PC-9 (cell line): ENCODE measurements at regions not wholly inside any gene's neighbourhood (a gene's known extent, or its start where the extent isn't known, plus 50 kb on each side); places are given as distances from the start of the nearest gene placed in this dataset.

Experiments used
- BruUV-seq: library from RNA; stranded (reverse); fragments of 400-500 nt; replicated peaks from 2 replicates; lab custom pipeline; 2021; lab: Mats Ljungman, UMichigan
- CTCF ChIA-PET: fragments of 300-600 bp; sonication (Branson Sonifier 250); formaldehyde crosslinking; loops from one replicate; lab custom pipeline; 2022; ENCODE audit warnings: antibody characterized with exemption; lab: Charles Lee
- POLR2A ChIA-PET: fragments of 300-600 bp; sonication (Branson Sonifier 250); formaldehyde crosslinking; loops from one replicate; lab custom pipeline; 2022; ENCODE audit warnings: antibody characterized with exemption; ENCODE audit not compliant: unreplicated experiment; lab: Charles Lee
- DNase-seq, 2 experiments: peaks; one replicate each; pipeline versions ENCODE4 v3.0.0 to v3.0.0-alpha.2; 2015 to 2022; ENCODE audit warnings: mixed read lengths in 1 of 2
- H2AFZ ChIP-seq: fragments of 200-600 bp; sonication (generic); 2 replicates; pipeline ENCODE4 v1.8.1; 2017; ENCODE audit warnings: antibody characterized with exemption
- H3F3A ChIP-seq: fragments of 200-600 bp; sonication (generic); 2 replicates; pipeline ENCODE4 v1.8.1; 2017; ENCODE audit warnings: antibody characterized with exemption, mild to moderate bottlenecking, low read depth; ENCODE audit not compliant: insufficient read depth
- H3K27ac ChIP-seq: fragments of 200-600 bp; sonication (generic); 2 replicates; pipeline ENCODE4 v1.6.1; 2016; ENCODE audit warnings: mixed run types
- H3K27me3 ChIP-seq: fragments of 200-600 bp; sonication (generic); 2 replicates; pipeline ENCODE4 v1.6.1; 2016; ENCODE audit warnings: low read depth, mixed run types; ENCODE audit not compliant: insufficient read depth
- H3K36me3 ChIP-seq: fragments of 200-600 bp; sonication (generic); 2 replicates; pipeline ENCODE4 v1.6.1; 2016; ENCODE audit warnings: low read depth, mixed run types
- H3K4me1 ChIP-seq: fragments of 200-600 bp; sonication (generic); replicated peaks from 2 replicates; pipeline ENCODE4 v1.6.1; 2016; ENCODE audit warnings: mixed run types; ENCODE audit not compliant: insufficient read depth
- H3K4me2 ChIP-seq: fragments of 200-600 bp; sonication (generic); 2 replicates; pipeline ENCODE4 v1.6.1; 2017; ENCODE audit warnings: mixed run types
- H3K4me3 ChIP-seq: fragments of 200-600 bp; sonication (generic); 2 replicates; pipeline ENCODE4 v1.6.1; 2016; ENCODE audit warnings: mixed run types
- H3K79me2 ChIP-seq: fragments of 200-600 bp; sonication (generic); 2 replicates; pipeline ENCODE4 v1.6.1; 2017; ENCODE audit warnings: low read depth, mixed run types
- H3K9me2 ChIP-seq: fragments of 200-600 bp; sonication (generic); 2 replicates; pipeline ENCODE4 v1.8.1; 2017; ENCODE audit warnings: mild to moderate bottlenecking; ENCODE audit not compliant: insufficient read depth
- H3K9me3 ChIP-seq: fragments of 200-600 bp; sonication (generic); 2 replicates; pipeline ENCODE4 v1.8.1; 2016; ENCODE audit warnings: low read depth; ENCODE audit not compliant: insufficient read depth
- H4K20me1 ChIP-seq: fragments of 200-600 bp; sonication (generic); 2 replicates; pipeline ENCODE4 v1.8.1; 2017; ENCODE audit not compliant: insufficient read depth
- EZH2 ChIP-seq: fragments of 200-600 bp; sonication (generic); IDR thresholded peaks from 2 replicates; pipeline ENCODE4 v1.8.0; 2017; ENCODE audit warnings: antibody characterized with exemption, low read depth
- intact Hi-C: fragments of 100-400 bp; cut with micrococcal nuclease; formaldehyde crosslinking; loops from one replicate; pipeline ENCODE4 v1.10.0; 2022; ENCODE audit not compliant: unreplicated experiment
- TF ChIP-seq, protein P1 (sequence below): fragments of 200-600 bp; sonication (generic); conservative IDR thresholded peaks from 2 replicates; pipeline ENCODE4 v1.6.1; 2017; ENCODE audit warnings: mixed run types, antibody characterized with exemption, mild to moderate bottlenecking, moderate library complexity

DNA sequence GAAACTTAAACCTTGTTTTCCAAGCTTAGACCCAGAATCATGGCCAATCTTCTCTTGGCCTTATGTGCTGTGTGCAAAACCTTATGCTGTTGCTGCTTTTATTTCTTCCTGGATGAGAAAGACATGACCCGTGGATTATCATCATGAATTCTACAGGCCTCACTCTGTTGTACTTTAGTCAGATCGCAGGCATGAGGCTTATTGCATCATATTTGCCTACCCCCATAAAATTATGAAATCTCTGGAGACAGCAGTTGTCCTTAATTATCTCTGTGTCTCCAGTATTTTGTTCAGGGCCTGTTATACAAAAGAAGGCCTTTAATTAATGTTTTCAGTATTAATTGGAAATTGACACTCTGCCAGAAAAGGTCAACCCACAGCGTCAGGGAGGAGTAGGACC, 71.6 kb downstream of the PLCE1 start:
- BruUV-seq: no TSS peak
- 0 out of 2 replicates have a peak, but pooled peaks cover 6% of the 10 kb centered on the region for H3F3A ChIP-seq
- no peaks in the 10 kb centered on the region for H3K36me3 ChIP-seq
- H3K27ac ChIP-seq: no peak overlapping the region
- no peak overlapping the region for H3K4me3 ChIP-seq
- intact Hi-C loops: loop anchor here (5.0 kb wide), 1 partner anchor 382 kb away; no protein-coding TSS in a partner anchor
- H3K27me3 ChIP-seq: no peaks in the 10 kb centered on the region
- no peaks in the 10 kb centered on the region for H3K4me1 ChIP-seq
- H3K9me3 ChIP-seq: no peaks in the 10 kb centered on the region
- H4K20me1 ChIP-seq: no peaks in the 10 kb centered on the region
- H3K9me2 ChIP-seq: no peaks in the 10 kb centered on the region
- no peak overlapping the region for H3K4me2 ChIP-seq
- H2AFZ ChIP-seq: no peak overlapping the region
- TF ChIP-seq, protein P1, sequence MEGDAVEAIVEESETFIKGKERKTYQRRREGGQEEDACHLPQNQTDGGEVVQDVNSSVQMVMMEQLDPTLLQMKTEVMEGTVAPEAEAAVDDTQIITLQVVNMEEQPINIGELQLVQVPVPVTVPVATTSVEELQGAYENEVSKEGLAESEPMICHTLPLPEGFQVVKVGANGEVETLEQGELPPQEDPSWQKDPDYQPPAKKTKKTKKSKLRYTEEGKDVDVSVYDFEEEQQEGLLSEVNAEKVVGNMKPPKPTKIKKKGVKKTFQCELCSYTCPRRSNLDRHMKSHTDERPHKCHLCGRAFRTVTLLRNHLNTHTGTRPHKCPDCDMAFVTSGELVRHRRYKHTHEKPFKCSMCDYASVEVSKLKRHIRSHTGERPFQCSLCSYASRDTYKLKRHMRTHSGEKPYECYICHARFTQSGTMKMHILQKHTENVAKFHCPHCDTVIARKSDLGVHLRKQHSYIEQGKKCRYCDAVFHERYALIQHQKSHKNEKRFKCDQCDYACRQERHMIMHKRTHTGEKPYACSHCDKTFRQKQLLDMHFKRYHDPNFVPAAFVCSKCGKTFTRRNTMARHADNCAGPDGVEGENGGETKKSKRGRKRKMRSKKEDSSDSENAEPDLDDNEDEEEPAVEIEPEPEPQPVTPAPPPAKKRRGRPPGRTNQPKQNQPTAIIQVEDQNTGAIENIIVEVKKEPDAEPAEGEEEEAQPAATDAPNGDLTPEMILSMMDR: no peak
- TF ChIP-seq EZH2: no peak
- no peak for DNase-seq
- H3K79me2 ChIP-seq: 0 out of 2 replicates have a peak, but pooled peaks cover 4% of the 10 kb centered on the region
- CTCF ChIA-PET: interaction anchor here (0.5 kb wide), 1 partner anchor 241 kb away, joined by 5 read pairs; no protein-coding TSS in a partner anchor
- POLR2A ChIA-PET: no interaction called here

DNA sequence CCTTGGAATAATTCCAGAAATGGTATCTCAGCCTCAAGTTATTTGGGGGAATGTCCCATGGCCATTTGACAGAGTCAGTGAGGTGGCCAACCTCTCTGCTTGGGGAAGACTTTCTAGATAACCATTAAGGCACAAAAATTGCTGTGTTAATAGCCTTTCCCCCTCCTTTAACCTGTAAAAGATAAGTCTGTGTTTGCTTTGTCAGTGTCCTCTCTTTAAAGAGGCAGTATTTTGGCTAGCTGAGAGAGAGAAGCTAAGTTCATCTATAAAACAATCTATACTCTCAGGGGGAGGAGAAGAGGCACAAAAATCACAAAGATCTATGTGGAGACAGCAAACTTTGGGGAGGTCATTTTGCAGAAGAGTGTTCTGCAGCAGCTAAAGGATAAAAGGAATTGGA, 72.1 kb downstream of the PLCE1 start:
- 0 out of 2 replicates have a peak, but pooled peaks cover 4% of the 10 kb centered on the region for H3K79me2 ChIP-seq
- no peaks in the 10 kb centered on the region for H3K9me3 ChIP-seq
- no peaks in the 10 kb centered on the region for H4K20me1 ChIP-seq
- no peaks in the 10 kb centered on the region for H3K9me2 ChIP-seq
- H3K27ac ChIP-seq: no peak overlapping the region
- ChIA-PET CTCF (interaction anchor here (0.5 kb wide), 1 partner anchor 240 kb away, joined by 5 read pairs; no protein-coding TSS in a partner anchor), POLR2A (no interaction called here)
- H3K27me3 ChIP-seq: no peaks in the 10 kb centered on the region
- intact Hi-C loops: loop anchor here (5.0 kb wide), 1 partner anchor 382 kb away; no protein-coding TSS in a partner anchor
- no peaks in the 10 kb centered on the region for H3K4me1 ChIP-seq
- no peaks in the 10 kb centered on the region for H3K36me3 ChIP-seq
- TF ChIP-seq, protein P1: no peak
- TF ChIP-seq EZH2: no peak
- H3K4me3 ChIP-seq: no peak overlapping the region
- no TSS peak for BruUV-seq
- H3F3A ChIP-seq: 0 out of 2 replicates have a peak, but pooled peaks cover 5% of the 10 kb centered on the region
- no peak overlapping the region for H2AFZ ChIP-seq
- no peak for DNase-seq
- no peak overlapping the region for H3K4me2 ChIP-seq

DNA sequence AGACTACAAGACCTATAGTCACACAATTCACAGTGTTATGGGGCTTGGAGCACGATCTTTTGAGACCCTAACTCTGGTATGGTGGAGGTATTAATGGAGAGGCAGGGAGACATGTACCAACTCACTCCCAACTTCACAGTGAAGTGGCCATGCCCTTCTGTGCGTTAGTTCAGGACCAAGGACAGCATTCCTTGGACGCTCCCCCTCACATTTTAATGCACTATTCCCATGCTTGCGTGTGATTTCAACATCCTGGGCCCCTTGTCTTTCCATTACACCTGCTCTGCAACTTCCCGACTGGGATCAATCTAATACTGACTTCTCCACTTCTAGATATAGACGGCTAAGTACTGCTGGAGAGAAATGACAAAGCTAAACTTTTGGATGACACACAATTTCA, 72.7 kb downstream of the PLCE1 start:
- intact Hi-C loops: loop anchor here (5.0 kb wide), 1 partner anchor 381 kb away; no protein-coding TSS in a partner anchor
- ChIA-PET CTCF (no interaction called here), POLR2A (no interaction called here)
- Histone ChIP-seq H3K9me2 (no peaks in the 10 kb centered on the region), H3K9me3 (no peaks in the 10 kb centered on the region), H3K79me2 (0 out of 2 replicates have a peak, but pooled peaks cover 4% of the 10 kb centered on the region), H3K4me1 (no peaks in the 10 kb centered on the region), H3K4me3 (no peak overlapping the region), H3F3A (no peaks in the 10 kb centered on the region), H3K36me3 (no peaks in the 10 kb centered on the region), H3K27me3 (no peaks in the 10 kb centered on the region), H3K4me2 (no peak overlapping the region), H2AFZ (no peak overlapping the region), H4K20me1 (no peaks in the 10 kb centered on the region), H3K27ac (no peak overlapping the region)
- no peak for DNase-seq
- no peak for TF ChIP-seq EZH2
- TF ChIP-seq, protein P1: no peak
- no TSS peak for BruUV-seq
